RWPE1 (cell line): ENCODE measurements at regions not wholly inside any gene's neighbourhood (a gene's known extent, or its start where the extent isn't known, plus 50 kb on each side); places are given as distances from the start of the nearest gene placed in this dataset.

Experiments used
- CTCF ChIA-PET: fragments of 350-600 bp; sonication (Branson Sonifier 250); formaldehyde crosslinking; extraction: SDS; loops from one replicate; lab custom pipeline; 2021; lab: Yijun Ruan, JAX
- POLR2A ChIA-PET: fragments of 400-600 bp; formaldehyde crosslinking; extraction: SDS; loops from one replicate; lab custom pipeline; 2020; ENCODE audit warnings: antibody characterized with exemption; ENCODE audit not compliant: low non-redundant PET; lab: Yijun Ruan, JAX
- DNase-seq: peaks from one replicate; pipeline ENCODE4 v3.0.0; 2012; ENCODE audit warnings: low spot score
- H3K27ac ChIP-seq: fragments of 450-650 bp; 2 replicates; pipeline ENCODE4 v1.5.1; 2017
- TF ChIP-seq, protein P1 (sequence below): fragments of 450-650 bp; conservative IDR thresholded peaks from 2 replicates; pipeline ENCODE4 v1.5.1; 2017; ENCODE audit warnings: low read depth, mild to moderate bottlenecking

DNA sequence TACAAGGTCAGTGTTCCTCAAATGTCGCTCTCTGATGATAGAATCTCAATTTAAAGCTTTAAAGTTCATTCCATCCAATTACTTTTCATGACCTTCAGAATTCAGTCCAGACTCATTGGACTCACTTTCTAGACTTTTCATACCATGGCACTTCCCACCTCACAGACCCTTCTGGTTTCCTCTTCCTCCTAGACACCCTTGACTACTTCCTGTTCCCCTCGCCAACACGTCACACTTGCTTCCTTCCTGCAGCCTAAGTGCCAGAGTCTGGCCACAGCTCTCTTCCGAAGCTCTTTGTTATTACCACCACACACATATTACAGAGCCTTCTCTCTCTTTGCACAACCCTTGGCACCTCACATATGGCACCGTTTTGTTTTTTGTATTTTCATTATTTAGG, 59.1 kb upstream of the UMPS start:
- TF ChIP-seq, protein P1, sequence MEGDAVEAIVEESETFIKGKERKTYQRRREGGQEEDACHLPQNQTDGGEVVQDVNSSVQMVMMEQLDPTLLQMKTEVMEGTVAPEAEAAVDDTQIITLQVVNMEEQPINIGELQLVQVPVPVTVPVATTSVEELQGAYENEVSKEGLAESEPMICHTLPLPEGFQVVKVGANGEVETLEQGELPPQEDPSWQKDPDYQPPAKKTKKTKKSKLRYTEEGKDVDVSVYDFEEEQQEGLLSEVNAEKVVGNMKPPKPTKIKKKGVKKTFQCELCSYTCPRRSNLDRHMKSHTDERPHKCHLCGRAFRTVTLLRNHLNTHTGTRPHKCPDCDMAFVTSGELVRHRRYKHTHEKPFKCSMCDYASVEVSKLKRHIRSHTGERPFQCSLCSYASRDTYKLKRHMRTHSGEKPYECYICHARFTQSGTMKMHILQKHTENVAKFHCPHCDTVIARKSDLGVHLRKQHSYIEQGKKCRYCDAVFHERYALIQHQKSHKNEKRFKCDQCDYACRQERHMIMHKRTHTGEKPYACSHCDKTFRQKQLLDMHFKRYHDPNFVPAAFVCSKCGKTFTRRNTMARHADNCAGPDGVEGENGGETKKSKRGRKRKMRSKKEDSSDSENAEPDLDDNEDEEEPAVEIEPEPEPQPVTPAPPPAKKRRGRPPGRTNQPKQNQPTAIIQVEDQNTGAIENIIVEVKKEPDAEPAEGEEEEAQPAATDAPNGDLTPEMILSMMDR: no peak
- DNase-seq: no peak
- H3K27ac ChIP-seq: no peak overlapping the region
- POLR2A ChIA-PET: no interaction called here
- CTCF ChIA-PET: interaction anchor here (1.3 kb wide), 1 partner anchor 18 kb away, joined by 4 read pairs; no protein-coding TSS in a partner anchor

DNA sequence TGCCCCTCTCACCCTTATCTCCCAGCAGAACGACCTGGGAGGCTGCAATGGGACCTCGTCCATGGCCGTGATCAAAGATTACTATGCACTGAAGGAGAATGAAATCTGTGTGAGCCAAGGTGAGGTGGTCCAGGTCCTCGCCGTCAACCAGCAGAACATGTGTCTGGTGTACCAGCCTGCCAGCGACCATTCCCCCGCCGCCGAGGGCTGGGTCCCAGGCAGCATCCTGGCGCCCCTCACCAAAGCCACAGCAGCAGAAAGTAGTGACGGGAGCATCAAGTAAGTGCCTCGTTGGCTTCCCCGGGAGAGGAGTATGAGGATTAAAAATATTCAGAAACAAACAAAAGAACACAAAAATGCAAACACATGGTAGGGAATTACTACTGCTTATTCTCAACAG, 55.9 kb upstream of the UMPS start:
- no peak for DNase-seq
- TF ChIP-seq, protein P1: no peak
- ChIA-PET POLR2A (no interaction called here), CTCF (no interaction called here)
- H3K27ac ChIP-seq: no peak overlapping the region

- H3K27ac ChIP-seq: no peak overlapping the region
- POLR2A ChIA-PET: no interaction called here
- TF ChIP-seq, protein P1: no peak
- DNase-seq: no peak
- CTCF ChIA-PET: no interaction called here
Observed at GRCh38 chr3:124676236-124676635, 54.0 kb upstream of the UMPS start.

DNA sequence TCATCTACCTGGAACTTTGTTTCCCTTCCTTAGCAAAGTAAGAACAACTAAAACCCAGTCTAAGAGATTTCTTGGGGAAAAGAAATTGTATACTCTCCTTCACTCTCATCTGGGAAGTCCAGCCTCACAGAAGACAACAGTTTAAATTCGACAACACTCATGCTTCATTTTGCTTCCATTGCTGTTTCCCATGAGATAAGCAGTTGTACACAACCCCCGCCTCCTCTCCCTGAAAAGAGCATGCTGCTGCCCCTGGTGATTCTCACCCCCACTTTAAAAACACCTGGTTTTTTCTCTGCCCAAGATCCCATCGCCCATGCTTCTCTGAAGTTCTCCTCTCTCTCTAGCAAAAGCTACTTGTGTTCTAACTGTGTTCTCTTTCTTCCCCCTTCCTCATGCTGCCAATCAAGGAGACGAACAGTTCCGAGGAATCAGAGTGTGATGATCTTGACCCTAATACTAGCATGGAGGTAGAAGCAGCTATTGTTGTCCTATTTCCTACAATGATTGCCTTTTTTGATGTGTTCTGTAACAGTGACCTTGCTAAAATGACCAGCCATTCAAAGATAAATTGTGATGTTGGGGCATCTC, 51.1 kb upstream of the UMPS start:
- CTCF ChIA-PET: interaction anchor here (0.6 to 0.9 kb wide), 4 partner anchors 18 to 115 kb away, joined by 3 to 4 read pairs (median 3); no protein-coding TSS in a partner anchor

More for the DNA sequence above, 51.1 kb upstream of the UMPS start:
- TF ChIP-seq, protein P1: no peak
- POLR2A ChIA-PET: no interaction called here
- no peak for DNase-seq
- H3K27ac ChIP-seq: no peak overlapping the region
